ENCODE measurements at regions not wholly inside any gene's neighbourhood (a gene's known extent, or its start where the extent isn't known, plus 50 kb on each side); places are given as distances from the start of the nearest gene placed in this dataset.

GRCh38 chr4:19074036-19074435 is 1052.5 kb upstream of the LCORL start:
- TF ChIP-seq POLR2A (IDR thresholded peaks at IDR 0.05; ENCODE audit: low read length) (no peak), GATA1 (IDR thresholded peaks at IDR 0.05; ENCODE audit: low read depth, low read length) (no peak)

All from erythroblast (primary cell).